HG02852 (cell line): ENCODE measurements at regions not wholly inside any gene's neighbourhood (a gene's known extent, or its start where the extent isn't known, plus 50 kb on each side); places are given as distances from the start of the nearest gene placed in this dataset.

Experiments used
- ATAC-seq: cut with Tn5 transposase; IDR thresholded peaks from one replicate; pipeline ENCODE4 v1.9.1; 2021; ENCODE audit warnings: mild to moderate bottlenecking, moderate library complexity; ENCODE audit not compliant: unreplicated experiment

GRCh38 chr17:45709728-45710288, 74.3 kb upstream of the CRHR1 start:
- ATAC-seq: no peak

GRCh38 chr17:45715787-45716186, 68.3 kb upstream of the CRHR1 start:
- ATAC-seq: no peak

- no peak for ATAC-seq
Measured at GRCh38 chr17:45718791-45719190, 65.3 kb upstream of the CRHR1 start.

GRCh38 chr17:45719335-45720071, 64.6 kb upstream of the CRHR1 start:
- no peak for ATAC-seq

- no peak for ATAC-seq
Measured at GRCh38 chr17:45720386-45720785, 63.7 kb upstream of the CRHR1 start.

GRCh38 chr17:45722161-45722560, 62.0 kb upstream of the CRHR1 start:
- ATAC-seq: no peak

- no peak for ATAC-seq
Measured at GRCh38 chr17:45729294-45729907, 54.7 kb upstream of the CRHR1 start.

GRCh38 chr17:45730192-45730591, 53.9 kb upstream of the CRHR1 start:
- no peak for ATAC-seq

- no peak for ATAC-seq
Measured at GRCh38 chr17:45731459-45731858, 52.7 kb upstream of the CRHR1 start.

GRCh38 chr17:45732926-45733505, 51.1 kb upstream of the CRHR1 start:
- no peak for ATAC-seq

GRCh38 chr17:45733781-45734180, 50.3 kb upstream of the CRHR1 start:
- no peak for ATAC-seq
